ENCODE measurements at regions not wholly inside any gene's neighbourhood (a gene's known extent, or its start where the extent isn't known, plus 50 kb on each side); places are given as distances from the start of the nearest gene placed in this dataset.

DNA sequence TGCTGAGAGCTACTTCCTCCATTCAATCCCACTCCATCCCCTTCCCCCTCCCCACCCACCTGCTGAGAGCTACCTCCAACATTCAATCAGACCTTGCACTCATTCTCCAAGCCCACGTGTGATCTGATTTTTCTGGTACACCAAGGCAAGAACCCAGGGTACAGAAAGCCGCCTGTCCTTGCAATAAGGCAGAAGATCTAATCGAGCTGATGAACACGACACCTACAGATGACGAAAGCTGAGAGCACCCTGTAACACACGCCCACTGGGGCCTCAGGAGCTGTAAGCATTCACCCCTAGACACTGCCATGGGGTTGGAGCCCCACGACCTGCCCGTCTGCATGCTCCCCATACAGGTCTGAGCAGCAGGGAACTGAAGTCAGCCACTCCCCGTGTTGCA, 58.3 kb downstream of the TRIML1 start:
- DNase-seq = no peak

DNA sequence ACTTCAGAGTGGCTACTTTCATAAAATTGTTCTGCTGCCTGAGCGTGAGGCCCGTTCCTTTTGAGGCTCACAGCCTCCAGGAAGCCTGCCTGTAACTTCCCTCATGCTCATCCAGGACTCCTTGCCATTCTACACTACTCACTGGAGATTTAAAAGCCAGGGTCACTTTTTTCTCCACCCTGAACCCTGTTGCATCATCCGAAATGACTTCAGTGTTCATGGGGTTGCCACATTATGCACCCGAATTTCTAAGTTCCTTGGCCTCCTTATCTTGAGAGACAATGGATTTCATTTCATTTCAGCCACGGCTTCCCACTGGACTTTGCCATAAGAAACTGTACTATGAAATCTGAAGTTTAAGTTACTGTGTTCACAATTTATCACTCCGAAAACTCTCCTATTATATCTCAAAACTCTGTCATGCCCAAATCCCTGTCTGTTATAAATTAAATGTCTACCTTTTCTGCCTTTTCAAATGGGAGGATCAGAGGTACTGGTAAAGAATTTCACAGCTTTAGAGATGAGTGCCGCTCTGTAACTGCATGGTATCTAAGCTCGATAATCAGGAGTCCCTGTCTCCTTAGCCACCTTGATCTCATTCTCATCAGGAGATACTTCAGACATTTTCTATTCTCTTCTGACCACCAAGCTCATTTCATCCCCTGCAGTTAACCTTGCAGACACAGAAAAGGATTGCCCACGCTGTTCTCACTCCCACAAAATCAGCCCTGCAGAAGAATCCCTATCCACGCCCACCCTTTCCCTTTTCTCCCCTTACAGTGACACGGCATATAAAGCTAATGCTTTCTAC, 59.9 kb downstream of the TRIML1 start:
- DNase-seq = no peak

DNA sequence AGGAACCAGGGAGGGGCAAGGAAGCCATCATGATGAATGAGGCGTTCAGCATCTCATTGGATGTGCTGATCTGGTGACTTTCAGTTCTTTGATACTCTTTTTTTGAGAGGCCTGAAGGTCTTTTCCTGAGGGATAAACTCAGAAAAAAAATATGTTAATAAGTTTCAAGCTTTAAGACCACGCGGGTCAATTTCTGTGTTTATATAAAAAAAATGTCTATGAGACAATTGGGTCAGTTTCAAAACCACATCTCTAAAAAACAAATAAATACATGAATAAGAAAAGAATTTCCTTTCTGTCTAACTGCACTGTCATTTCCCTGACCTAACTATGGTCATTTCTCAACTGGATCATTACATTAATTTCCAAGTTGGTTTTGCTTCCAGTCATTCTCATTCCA, 62.6 kb downstream of the TRIML1 start:
- DNase-seq = no peak

DNA sequence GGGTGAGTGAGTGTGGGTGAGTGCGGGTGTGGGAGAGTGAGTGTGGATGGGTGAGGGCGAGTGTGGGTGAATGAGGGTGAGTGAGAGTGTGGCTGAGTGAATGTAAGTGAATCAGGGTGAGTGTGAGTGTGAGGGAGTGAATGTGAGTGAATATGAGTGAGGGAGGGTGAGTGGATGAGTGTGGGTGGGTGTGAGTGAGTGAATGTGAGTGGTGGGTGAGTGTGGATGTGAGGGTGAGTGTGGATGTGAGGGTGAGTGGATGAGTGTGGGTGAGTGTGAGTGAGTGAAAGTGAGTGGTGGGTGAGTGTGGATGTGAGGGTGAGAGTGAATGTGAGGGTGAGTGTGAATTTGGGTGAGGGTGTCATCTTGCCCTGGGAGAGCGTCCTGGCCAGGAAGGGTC, 67.5 kb downstream of the TRIML1 start:
- DNase-seq = no peak

DNA sequence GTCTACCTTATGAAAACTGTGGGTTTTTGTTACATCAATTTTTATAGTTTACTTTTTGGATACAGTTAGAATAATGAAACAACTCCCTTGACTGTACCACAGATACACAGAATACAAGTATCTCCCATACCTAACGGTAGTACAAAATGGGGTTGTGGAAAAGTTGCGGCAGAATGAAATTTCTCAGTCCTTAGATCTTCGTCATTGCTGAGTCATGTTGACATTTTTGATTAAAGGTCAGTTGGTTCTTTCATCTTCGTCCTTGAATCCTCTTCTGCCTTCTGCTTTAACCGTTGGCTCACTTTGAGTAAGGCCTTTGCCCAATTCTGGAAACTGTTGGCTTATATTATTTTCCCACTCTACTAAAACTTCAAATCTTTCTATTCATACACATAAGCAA, 75.6 kb downstream of the TRIML1 start:
- DNase-seq = no peak

DNA sequence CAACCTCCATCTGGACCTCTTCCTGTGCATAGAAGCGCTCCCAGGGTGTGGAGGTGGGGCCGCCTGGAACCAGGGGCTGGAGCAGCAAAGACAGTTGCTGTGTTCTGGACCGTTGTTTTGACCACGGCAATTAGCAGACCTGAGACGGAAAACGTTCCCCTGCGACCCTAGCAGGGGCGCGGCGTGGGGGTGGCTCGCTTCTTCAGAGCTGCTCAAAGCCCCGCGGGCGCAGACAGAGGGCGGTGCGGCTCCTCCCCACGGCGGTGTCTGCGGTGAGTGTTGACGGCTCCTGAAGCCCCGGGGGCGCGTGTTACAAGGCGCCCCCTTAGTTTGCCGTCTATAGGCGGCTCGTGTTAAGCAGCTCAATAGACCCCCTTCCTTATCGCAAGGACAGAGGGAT, 79.2 kb downstream of the TRIML1 start:
- no peak for DNase-seq

DNA sequence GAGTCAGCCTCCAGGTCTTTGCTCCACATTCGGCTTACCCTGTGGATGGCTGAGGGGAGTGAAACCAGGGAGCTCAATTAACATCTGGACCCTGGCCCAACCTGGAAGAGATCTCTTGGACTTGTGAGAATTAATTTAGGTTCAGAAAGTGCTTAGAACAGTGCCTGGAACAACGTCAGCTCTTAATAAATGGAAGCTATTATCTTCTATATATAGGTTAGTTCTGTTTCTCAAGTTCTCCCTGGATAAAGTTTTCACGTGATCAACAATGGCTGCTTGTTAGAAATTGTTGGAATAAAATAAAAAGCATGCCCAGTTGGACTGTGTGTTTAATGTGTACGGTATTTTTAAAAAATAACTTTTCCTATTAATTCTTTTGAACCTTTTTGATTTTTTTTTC, 80.8 kb downstream of the TRIML1 start:
- no peak for DNase-seq

DNA sequence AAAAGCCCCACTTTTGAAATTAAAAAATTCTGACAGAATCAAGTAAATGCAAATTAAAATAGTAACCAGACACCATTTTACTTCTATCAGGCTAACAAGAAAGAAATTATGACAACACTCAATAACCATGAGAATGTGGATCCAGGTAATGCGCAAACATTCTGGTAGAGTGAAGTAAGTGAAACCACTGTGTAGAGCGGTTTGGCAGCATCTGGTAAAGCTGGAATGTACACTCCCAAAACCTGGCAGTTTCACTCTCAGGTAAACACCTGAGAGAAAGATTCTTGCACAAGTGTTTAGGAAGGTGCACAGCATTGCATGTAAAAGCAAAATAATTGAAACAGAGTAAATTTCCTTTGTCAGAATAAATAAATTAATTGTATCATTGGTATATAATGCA, 81.8 kb downstream of the TRIML1 start:
- DNase-seq = no peak

DNA sequence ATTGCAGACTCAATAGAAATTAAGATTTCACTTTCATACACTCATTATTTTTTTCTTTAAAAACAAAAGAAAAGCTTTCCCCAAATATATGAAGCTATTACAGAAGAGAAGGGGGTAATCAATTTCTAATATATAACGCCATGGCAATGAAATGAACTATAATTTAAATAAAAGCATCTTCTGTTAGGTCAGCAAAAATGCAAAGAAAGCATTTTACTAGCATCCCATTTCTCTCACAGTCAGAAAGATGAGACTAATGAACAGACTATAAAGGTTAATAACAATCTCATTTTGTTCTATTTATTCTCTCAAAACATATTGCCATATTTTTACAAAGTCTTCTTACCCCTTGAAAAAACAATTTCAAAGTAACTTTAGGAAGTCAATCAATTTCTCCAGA, 89.0 kb downstream of the TRIML1 start:
- no peak for DNase-seq

DNA sequence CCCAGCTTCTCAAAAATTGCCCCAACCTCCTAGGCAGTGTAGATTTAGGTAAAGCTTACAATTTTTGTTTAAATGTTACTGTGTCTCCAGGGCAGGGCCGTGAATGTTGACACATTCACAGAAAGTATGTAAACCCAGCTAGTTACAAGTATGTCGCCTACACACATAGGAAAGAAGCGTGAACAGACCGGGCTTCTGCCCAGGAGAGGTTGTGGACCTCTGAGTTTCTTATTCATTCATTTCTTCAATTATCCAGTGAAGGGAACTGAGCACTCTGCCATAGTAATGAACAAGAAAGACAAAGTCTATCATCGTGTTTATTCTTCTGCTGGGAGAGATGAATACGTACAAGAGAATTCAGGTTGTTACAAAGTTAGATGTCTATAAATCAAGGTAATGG, 93.2 kb downstream of the TRIML1 start:
- no peak for DNase-seq

DNA sequence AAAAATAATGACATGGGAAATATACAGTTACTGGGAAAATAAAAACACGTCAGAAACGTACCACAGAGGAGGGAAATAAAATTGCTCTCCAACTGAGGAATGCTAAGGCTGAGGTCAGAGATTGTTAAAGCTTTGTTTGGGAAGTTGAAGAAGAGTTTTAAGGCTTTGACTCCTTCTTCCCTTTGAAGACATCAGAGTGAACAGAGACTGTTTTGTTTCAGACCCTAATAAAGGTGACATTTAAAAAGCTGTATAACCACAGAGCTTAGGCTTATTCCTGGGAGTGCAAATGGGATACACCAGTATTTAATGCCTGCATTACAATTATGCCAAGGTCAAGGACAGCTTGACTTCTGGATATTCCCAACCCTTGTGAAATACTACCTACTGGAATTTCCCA, 102.8 kb downstream of the TRIML1 start:
- DNase-seq = no peak

DNA sequence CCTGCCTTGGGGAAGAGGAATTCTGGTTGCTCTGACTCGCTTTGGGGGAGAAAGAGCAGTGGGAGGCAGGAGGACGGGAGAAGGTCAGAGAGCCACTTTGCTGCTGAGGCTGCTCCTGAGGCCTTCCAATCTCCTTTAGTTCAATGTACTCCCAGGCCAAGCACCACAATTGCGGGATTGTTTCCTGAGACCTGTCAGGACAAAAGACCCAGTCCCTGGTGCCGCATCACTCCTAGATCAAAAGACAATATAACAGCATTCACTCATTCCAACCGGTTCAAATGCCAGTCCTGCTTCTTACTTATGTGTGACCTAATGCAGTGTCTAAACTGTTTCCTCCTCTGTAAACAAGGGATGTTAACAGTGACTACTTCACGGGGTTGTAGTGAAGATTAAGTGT, 106.4 kb downstream of the TRIML1 start:
- DNase-seq = no peak

DNA sequence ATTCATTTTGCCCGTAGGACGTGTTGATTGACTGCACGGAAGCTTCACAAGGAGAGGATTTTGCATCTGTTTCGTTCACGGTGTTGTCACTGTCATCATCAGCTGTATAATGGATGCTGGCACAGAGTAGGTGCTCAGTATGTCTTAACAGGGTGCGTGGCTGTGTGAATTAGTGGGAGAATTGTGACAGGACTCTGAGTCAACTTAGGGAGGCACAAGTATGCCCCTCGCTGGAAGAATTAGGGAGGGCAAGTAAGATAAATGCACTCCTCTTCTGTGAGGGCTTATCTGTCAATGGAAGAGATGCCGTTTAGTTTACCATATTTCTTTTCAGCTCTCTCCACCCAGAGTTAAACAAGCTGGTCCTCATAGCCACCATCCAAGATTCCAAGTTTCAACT, 107.2 kb downstream of the TRIML1 start:
- no peak for DNase-seq

DNA sequence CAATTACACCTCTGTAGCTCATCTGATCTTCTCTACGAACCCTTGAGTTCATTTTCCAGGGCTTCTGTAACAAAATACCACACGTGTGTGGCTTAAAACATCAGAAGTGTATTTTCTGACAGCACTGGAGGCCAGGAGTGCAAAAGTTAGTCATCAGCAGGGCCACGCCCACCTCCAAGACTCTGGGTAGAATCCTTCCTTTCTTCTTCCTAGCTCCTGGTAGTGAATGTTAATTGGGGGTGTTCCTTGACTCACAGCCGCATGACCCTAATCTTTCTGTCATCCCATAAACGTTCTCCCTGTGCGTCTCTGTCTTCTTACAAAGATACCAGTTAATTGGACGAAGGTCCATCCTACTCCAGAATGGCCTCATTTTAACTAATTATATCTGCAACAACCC, 115.0 kb downstream of the TRIML1 start:
- DNase-seq = no peak

DNA sequence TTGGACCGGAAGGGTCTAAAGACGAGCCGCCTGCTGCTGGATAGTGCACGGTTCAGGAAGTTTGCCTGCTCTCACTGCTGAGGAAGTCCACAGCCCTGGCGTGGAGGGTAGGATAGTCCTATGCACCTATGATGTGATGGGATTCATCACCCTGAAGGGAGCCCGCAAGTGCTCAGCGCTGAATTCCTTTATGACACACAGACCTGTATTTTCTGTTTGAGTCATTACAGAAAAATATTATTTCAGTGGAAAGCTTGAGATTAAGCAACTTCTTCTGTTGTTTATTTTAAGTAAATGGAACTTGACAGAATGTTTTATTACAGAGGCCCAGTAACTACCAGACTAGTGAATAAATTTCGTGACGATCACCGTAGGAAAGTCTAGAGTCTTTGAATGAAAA, 123.2 kb downstream of the TRIML1 start:
- no peak for DNase-seq

DNA sequence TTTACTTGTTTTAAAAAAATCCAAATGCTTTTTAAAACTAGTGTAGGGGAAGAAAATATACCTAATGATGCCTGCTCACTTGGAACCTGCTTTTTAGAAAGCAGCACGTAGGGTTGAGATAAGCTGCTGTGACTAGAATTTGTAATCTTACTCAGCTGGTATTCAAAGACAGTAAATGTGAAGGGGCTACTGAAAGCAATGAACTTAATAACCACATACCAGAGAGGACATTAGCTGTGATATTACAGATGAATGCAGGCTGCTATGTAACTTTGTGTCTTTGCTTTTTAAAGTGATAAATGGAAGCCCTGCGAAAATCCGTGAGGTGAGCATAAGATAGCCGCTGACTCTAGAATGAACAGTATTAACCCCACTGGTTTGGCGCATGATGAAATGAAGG, 124.1 kb downstream of the TRIML1 start:
- DNase-seq = no peak

DNA sequence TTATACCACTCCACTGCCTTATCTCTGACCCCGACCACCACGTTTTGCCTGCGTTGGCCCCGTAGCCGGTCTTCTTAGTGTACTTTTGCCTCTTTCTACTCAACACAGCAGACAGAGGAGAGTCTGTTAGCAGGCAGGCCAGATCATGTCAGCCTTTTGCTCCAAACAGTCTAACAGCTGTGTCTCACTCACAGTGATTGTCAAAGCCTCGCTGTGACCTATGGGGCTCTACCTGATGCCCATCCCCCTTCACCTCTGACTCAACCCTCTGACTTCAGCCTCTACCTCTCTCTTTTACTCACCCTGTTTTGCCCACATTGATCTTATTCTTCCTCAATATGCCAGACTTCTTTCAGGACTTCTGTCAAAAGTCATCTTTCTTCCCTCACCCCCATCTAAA, 127.1 kb downstream of the TRIML1 start:
- no peak for DNase-seq

DNA sequence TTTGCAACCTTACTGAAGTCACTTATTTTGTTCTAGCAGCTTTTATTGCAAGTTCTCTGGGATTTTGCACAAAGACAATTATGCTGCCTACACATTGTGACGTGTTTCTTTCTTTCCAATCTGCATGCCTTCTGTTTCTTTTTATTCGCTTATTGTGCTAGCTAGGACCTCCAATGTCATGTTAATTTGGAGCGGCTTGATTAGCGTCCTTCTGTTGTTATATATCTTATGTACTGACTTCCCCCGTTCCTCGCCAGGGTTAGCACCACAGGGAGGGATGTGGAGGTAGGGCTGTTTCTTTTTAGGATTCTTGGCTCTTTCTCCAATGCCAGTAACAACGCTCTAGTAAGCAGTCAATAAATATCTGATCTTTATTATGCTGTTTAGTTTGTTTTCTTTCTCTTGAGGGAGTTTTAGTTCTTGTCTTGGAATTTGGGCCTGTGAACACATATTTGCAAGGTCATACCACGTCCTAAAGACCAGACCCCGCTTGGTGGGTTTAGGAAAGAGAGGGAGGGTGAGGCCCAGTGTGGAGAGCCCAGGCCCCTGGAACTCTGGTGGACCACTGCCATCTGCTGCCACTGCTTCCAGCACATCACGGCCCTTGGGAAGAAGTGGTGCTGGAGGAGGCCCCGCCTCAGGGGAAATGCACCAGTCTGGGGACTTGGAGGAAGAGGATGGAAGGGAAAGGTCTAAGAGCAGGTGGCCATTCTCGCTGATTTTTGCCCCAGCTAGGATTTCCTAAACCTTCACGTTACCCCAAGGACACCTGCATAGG, 129.1 kb downstream of the TRIML1 start:
- no peak for DNase-seq

DNA sequence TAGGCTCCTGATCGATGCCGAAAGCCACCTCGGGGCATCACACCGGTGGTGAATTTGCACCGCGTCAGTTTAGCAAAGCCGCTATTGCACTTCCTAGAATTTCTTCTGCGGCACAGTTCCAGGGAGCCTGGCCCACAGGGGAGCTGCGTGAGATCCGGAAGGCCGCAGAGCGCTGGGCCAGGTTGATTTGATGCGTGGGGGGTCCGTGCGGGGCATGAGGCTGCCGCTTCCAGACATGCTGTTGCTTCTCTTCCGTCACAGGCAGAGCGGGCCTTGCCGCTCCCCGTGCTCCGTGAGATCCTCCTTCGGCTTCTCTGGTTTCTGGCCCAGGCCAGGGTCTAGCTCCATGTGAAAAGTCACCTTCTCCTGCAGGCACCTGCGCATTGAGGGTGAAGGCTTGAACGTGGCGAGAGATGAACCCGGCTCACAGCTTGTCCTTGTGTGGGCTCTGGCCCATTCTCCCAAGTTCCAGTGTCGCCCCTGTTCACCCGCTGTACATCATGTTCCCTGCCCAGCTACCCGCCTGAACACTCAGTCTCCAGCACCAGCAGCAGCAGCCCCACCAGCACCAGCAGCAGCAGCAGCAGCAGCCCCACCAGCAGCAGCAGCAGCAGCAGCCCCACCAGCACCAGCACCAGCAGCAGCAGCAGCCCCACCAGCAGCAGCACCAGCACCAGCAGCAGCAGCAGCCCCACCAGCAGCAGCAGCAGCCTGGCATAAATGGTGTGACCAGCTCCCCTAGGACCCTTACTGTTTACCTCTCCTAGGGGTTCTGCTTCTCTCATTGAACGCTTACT, 131.2 kb downstream of the TRIML1 start:
- no peak for DNase-seq

DNA sequence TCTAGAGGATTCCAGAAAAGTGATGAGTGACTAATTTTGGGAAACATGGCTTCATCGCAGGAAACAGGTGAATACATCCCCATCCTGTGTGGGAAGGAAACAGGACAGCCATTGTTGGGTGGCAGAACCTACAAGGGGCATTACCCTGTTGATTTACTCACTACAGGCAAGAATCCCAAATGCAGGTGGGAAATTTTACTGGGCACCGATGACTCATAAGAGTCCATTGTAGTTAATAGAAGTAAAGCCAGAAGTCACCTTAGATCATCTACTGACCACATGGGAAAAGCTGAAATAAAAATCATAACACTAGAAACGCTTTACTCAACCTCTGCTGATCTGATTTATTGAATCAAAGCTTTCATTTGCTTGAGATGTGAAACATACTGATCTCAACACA, 136.4 kb downstream of the TRIML1 start:
- no peak for DNase-seq

DNA sequence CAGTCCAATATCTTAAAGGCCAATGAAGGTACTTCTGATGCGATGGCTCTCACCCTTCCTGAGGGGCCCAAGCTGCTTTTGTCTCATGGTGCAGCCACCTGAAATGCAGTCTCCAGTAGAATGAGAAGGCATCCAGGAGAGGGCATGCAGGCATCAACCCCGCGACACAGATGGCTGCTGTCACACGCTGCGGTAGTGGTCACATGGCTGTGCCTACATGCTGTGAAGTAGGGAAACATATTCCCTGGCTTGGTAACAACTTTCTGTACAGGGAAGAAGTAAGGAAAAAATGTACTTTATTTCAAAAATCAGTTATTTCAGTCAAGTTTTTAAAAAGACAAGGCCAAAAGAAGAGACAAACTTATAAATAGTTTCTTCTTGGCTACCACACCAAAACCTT, 139.9 kb downstream of the TRIML1 start:
- no peak for DNase-seq

DNA sequence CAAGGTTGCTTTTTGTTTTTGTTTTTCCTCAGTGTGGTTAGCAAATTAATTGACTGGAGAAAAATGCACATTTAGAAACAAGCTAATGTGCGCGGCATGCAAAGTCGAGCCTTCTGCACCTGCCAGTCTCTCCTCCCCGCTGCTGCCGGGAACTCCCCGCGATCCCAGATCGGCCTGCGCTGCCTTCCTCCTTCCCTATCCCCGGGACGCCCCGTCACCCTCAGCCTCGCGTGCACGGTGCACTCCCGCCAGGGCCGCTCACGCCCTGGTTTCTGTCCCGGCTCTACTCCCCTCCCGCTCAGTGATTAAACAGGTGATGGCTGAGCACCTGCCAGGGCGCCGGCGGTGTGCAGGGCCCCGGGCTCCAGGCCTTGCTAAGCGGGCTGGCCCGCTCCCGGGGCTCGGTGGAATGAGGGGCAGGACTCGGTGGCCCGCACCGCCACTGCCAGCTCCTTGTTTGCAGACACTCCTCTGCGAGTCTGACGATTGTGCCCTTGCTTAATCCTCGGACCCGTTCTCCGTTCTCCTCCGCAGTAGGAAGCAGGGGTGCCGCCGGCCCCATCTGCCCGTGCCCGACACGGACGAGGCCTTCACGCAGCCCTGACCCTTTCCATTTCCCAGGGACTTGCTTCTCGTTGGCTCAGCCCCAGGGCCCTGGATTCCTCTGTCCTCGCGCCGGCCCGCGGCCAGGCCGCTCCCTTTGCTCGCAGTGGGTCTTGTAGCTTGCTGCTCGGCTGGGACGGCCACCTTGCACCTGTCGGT, 143.4 kb downstream of the TRIML1 start:
- no peak for DNase-seq
